ENCODE measurements at regions not wholly inside any gene's neighbourhood (a gene's known extent, or its start where the extent isn't known, plus 50 kb on each side); places are given as distances from the start of the nearest gene placed in this dataset.

DNA sequence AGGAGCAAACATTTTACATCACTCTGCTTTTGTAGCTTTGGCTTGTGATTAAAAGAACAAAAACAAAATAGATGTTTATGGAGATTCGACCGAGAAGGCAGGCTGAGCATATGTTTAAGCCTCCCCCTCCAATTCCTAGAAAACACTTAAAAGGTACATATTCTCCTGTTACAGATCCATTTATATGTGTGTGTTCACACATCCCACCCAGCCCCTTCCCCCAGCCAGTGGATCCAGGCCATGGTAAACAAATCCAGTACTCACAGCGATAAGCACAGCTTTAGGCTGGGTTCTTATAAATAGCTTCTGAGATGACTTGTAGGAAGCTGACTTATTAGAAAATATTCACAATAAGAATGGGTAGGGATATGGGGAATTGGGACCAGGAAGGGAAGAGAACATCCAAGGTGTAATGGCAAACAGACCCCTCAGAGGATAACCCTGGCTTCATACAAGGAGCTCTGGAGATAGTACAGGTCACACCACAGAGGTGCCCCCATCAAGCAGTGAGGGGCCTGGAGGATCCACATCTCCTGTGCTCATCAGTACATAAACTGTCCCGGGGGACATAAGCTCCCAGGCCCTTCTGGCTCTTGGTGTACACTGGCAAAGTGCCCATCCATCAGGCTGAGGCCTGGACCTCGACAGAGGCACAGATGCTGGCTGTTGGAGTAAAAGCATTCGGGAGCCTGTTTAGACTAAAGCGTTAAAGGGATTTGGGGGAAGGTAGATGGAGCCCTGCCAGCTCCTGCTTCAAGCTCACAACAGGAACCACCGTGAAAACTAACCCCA lies 70.0 kb upstream of the UBE2E1 start:
- TF ChIP-seq CTCF (IDR thresholded peaks at IDR 0.05) (no peak), POLR2AphosphoS5 (IDR thresholded peaks at IDR 0.05) (no peak), EP300 (IDR thresholded peaks at IDR 0.05) (no peak), POLR2A (IDR thresholded peaks at IDR 0.05) (no peak)
